Glutamatergic neuron (in vitro differentiated cells): ENCODE measurements at regions not wholly inside any gene's neighbourhood (a gene's known extent, or its start where the extent isn't known, plus 50 kb on each side); places are given as distances from the start of the nearest gene placed in this dataset.

Experiments used
- DNase-seq: peaks from one replicate; pipeline ENCODE4 v3.0.0; 2022
- H3K27ac Mint-ChIP-seq: one replicate; pipeline ENCODE4 v1.8.0; 2020; ENCODE audit warnings: mild to moderate bottlenecking, mixed read lengths, inconsistent platforms; ENCODE audit not compliant: unreplicated experiment
- H3K27me3 Mint-ChIP-seq: one replicate; pipeline ENCODE4 v1.8.0; 2020; ENCODE audit warnings: mild to moderate bottlenecking, moderate library complexity, mixed read lengths, inconsistent platforms; ENCODE audit not compliant: unreplicated experiment
- H3K36me3 Mint-ChIP-seq: one replicate; pipeline ENCODE4 v1.8.0; 2020; ENCODE audit warnings: mild to moderate bottlenecking, mixed read lengths, inconsistent platforms; ENCODE audit not compliant: unreplicated experiment
- H3K4me1 Mint-ChIP-seq: one replicate; pipeline ENCODE4 v1.8.0; 2020; ENCODE audit warnings: mild to moderate bottlenecking, low read depth, mixed read lengths, inconsistent platforms; ENCODE audit not compliant: unreplicated experiment
- H3K4me3 Mint-ChIP-seq: one replicate; pipeline ENCODE4 v1.8.0; 2020; ENCODE audit warnings: mild to moderate bottlenecking, mixed read lengths, inconsistent platforms; ENCODE audit not compliant: unreplicated experiment
- H3K9me3 Mint-ChIP-seq: one replicate; pipeline ENCODE4 v1.8.0; 2020; ENCODE audit warnings: mild to moderate bottlenecking, moderate library complexity, mixed read lengths, inconsistent platforms; ENCODE audit not compliant: unreplicated experiment
- CTCF ChIP-seq: fragments of 200-600 bp; sonication (generic); IDR thresholded peaks from one replicate; pipeline ENCODE4 v1.5.0; 2021; ENCODE audit not compliant: partially characterized antibody, unreplicated experiment

- Mint-ChIP-seq H3K27me3 (no peaks in the 10 kb centered on the region), H3K36me3 (no peaks in the 10 kb centered on the region), H3K9me3 (no peaks in the 10 kb centered on the region), H3K4me3 (no peak overlapping the region), H3K27ac (no peak overlapping the region), H3K4me1 (no peaks in the 10 kb centered on the region)
- TF ChIP-seq CTCF, result no peak
- no peak for DNase-seq
These were observed 1422.3 kb downstream of the PLA2G4A start for GRCh38 chr1:188251036-188251435.

- H3K9me3 Mint-ChIP-seq, result peaks cover 8% of the 10 kb centered on the region
- DNase-seq, result no peak
- no peak for TF ChIP-seq CTCF
These were observed 1433.1 kb downstream of the PLA2G4A start for GRCh38 chr1:188261849-188262248.

GRCh38 chr1:188269956-188270355 is 1441.2 kb downstream of the PLA2G4A start:
- no peak for TF ChIP-seq CTCF
- Mint-ChIP-seq H3K9me3 (no peaks in the 10 kb centered on the region), H3K27me3 (no peaks in the 10 kb centered on the region), H3K36me3 (peaks cover 8% of the 10 kb centered on the region), H3K4me3 (no peak overlapping the region), H3K27ac (no peak overlapping the region), H3K4me1 (no peaks in the 10 kb centered on the region)
- no peak for DNase-seq

More at GRCh38 chr1:188261849-188262248, 1433.1 kb downstream of the PLA2G4A start:
- Mint-ChIP-seq H3K27ac (no peak overlapping the region), H3K4me1 (no peaks in the 10 kb centered on the region), H3K27me3 (no peaks in the 10 kb centered on the region), H3K36me3 (peaks cover 18% of the 10 kb centered on the region), H3K4me3 (no peak overlapping the region)

GRCh38 chr1:188270497-188270896 is 1441.7 kb downstream of the PLA2G4A start:
- Mint-ChIP-seq H3K4me3 (no peak overlapping the region), H3K36me3 (peaks cover 8% of the 10 kb centered on the region), H3K9me3 (no peaks in the 10 kb centered on the region), H3K27me3 (no peaks in the 10 kb centered on the region), H3K27ac (no peak overlapping the region), H3K4me1 (no peaks in the 10 kb centered on the region)
- no peak for DNase-seq
- no peak for TF ChIP-seq CTCF

- no peak for DNase-seq
- no peaks in the 10 kb centered on the region for H3K4me1 Mint-ChIP-seq
- H3K27me3 Mint-ChIP-seq, result no peaks in the 10 kb centered on the region
- TF ChIP-seq CTCF, result no peak
- no peaks in the 10 kb centered on the region for H3K36me3 Mint-ChIP-seq
- H3K4me3 Mint-ChIP-seq, result no peak overlapping the region
- no peaks in the 10 kb centered on the region for H3K9me3 Mint-ChIP-seq
- H3K27ac Mint-ChIP-seq, result no peak overlapping the region
These were observed 1449.0 kb downstream of the PLA2G4A start for GRCh38 chr1:188277771-188278170.
